HFF-Myc (cell line): ENCODE measurements at regions not wholly inside any gene's neighbourhood (a gene's known extent, or its start where the extent isn't known, plus 50 kb on each side); places are given as distances from the start of the nearest gene placed in this dataset.

Experiments
- DNase-seq: peaks from one replicate; pipeline ENCODE4 v3.0.0-alpha.2; 2011; ENCODE audit warnings: low read depth; ENCODE audit errors: extremely low read depth
- H3K4me3 ChIP-seq: replicated peaks from 2 replicates; pipeline ENCODE4 v1.5.1; 2011; ENCODE audit warnings: low read depth, mild to moderate bottlenecking, control low read depth, low read length
- TF ChIP-seq, protein P1 (sequence below): IDR thresholded peaks from 2 replicates; pipeline ENCODE4 v1.5.1; 2012; ENCODE audit warnings: mild to moderate bottlenecking, low read depth, low read length, control low read depth; ENCODE audit errors: missing control alignments

DNA sequence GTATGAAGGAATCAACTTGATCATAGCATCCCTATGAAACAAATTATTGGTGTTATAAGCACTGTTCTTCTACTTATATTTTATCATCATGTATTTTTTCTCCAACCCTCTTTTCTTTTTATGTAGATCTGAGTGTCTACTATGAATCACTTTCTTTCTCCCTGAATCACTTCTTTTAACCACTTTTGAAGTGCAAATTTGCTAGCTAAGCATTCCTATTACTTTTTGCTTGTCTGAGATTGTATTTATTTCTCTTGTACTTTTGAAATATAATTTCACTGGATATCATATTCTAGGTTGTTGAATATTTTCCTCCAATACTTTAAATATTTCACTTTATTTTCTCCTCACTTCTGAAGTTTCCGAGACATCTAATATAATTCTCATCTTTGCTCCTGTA is 1282.3 kb upstream of the FLRT2 start:
- no peak overlapping the region for H3K4me3 ChIP-seq
- no peak for DNase-seq
- TF ChIP-seq, protein P1, sequence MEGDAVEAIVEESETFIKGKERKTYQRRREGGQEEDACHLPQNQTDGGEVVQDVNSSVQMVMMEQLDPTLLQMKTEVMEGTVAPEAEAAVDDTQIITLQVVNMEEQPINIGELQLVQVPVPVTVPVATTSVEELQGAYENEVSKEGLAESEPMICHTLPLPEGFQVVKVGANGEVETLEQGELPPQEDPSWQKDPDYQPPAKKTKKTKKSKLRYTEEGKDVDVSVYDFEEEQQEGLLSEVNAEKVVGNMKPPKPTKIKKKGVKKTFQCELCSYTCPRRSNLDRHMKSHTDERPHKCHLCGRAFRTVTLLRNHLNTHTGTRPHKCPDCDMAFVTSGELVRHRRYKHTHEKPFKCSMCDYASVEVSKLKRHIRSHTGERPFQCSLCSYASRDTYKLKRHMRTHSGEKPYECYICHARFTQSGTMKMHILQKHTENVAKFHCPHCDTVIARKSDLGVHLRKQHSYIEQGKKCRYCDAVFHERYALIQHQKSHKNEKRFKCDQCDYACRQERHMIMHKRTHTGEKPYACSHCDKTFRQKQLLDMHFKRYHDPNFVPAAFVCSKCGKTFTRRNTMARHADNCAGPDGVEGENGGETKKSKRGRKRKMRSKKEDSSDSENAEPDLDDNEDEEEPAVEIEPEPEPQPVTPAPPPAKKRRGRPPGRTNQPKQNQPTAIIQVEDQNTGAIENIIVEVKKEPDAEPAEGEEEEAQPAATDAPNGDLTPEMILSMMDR, result no peak

DNA sequence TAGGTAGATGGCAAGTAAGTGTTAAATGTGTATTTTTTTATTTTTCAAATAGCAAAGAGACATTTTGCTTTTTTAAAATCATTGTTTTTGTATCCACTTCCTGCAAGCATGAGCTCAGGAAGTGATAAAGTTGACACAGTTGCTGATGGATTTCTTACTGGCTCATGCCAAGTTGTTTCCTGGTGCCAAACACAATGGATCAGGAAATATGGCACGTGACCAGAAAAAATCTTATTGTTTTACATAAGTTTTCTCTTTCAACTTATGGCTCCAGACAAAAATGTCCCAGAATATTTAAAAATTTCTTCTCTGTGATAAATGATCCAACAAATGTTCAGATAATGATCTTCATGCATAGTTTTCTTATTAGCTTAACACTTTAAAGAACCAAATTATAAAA is 1279.1 kb upstream of the FLRT2 start:
- no peak for DNase-seq
- TF ChIP-seq, protein P1, result no peak
- no peak overlapping the region for H3K4me3 ChIP-seq

DNA sequence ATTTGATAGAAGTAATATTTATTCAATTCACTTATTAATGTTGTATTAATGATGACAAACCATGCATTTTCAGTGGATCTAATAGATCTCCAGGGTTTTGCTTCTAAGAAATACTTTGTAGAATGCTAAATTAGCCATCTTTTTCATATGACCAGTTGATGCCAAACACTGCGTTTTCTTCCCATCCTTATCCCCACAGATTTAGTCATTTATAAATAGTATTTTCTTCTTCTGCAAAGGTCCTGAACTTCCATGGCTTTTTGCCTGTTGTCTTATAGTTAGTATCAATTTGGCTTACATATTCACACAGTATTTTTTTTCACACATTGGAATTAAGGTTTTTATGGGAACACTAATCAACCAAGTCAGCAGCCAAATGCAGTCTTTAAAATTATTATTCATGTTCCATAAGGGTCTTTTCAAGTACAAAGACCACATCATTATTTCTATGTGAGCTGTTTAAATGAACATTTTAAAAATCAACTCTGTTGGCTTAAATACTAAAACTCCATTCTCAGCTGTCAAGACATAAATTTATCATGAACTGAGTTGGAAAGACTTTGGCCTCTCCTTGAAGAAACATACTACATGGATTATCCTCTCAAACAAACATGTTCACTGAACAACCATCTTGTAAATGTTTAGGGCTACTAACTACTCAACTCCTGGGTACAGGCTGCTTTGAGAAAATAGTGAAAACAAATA is 1278.4 kb upstream of the FLRT2 start:
- no peak overlapping the region for H3K4me3 ChIP-seq
- TF ChIP-seq, protein P1, result no peak
- no peak for DNase-seq

DNA sequence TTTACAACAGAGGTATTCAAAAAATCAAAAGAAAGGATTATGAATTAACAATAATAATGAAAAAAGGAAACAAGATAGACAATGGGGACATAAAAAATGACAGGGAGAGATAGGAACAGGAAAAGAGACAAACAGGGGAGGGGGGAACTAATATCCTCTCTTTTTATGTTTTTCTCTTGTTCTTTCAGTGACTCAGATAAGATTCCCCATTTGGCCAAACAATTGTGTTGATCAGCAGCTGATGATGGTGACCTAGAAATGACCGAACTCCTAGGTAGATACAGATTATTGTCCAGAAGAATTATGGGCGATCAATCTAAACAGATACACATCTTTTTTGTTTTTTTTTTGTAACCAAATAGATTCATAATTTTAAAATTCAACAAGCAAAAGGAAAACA is 1277.2 kb upstream of the FLRT2 start:
- no peak for DNase-seq
- TF ChIP-seq, protein P1, result no peak
- H3K4me3 ChIP-seq, result no peak overlapping the region

DNA sequence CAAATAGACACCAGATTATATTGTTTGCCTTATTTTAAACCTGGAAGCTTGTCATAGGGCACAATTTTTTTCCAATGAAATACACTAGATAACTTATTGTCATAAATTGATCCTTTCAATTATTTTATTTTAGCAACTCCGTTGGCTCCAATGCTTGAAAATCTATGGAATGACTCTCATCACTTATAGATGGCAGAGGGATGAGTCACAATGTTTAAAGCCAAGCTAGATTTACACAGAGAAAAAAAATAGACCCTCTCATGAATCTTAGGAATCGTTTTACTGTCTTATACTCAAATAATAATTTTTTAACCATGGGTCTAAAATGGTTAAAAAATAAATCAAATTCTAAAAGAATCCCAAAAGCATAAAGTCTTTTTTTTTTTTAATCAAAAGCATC is 1276.6 kb upstream of the FLRT2 start:
- TF ChIP-seq, protein P1, result no peak
- DNase-seq, result no peak
- H3K4me3 ChIP-seq, result no peak overlapping the region

DNA sequence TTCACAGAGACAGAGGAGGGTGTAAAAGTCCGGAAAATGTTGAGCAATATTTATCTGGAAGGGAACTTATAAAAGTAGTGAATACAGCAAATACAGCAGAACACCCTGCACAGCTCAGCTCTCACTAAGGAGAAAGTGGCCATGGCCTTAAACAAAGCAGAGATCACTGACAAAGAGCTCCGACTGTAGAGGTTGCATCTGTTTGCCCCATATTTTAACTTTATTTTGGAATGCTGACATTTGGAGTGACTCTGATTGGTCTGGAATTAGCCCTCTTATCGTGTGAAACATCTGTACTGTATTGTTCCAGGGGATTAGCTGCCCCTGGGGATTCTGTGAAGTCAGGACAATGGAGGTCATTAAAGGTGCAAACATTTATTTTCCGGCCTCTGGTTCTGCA is 1275.7 kb upstream of the FLRT2 start:
- TF ChIP-seq, protein P1, result no peak
- DNase-seq, result no peak
- no peak overlapping the region for H3K4me3 ChIP-seq

DNA sequence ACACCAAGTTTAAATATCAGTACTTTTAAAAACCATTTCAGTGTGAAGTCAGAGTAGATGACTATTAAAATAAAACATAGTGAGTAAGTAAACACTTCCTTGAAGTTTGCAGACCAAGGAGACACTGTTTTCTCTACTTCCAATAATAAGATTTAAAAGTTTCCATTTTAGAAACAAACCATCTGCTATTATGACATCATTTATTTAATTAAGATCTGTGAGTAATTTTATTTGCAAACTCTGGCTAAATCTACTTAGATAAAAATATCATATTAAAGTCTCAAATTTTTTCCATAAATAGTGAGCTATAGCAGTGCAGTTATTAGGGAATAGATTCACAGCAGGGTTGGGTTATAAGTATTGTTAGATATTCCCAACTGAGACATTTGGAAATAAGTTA is 1267.0 kb upstream of the FLRT2 start:
- TF ChIP-seq, protein P1, result no peak
- no peak for DNase-seq
- H3K4me3 ChIP-seq, result no peak overlapping the region
